Endothelial cell of umbilical vein (primary cell): ENCODE measurements at regions not wholly inside any gene's neighbourhood (a gene's known extent, or its start where the extent isn't known, plus 50 kb on each side); places are given as distances from the start of the nearest gene placed in this dataset.

Experiments used
- POLR2A ChIP-seq: IDR thresholded peaks from 2 replicates; pipeline ENCODE4 v1.6.1; 2012; ENCODE audit warnings: low read depth, mild to moderate bottlenecking, control low read depth, low read length
- TF ChIP-seq, protein P1 (sequence below), 2 donors: IDR thresholded peaks; 1 replicate in 1 of 2; 2 replicates in 1 of 2; pipeline ENCODE4 v1.5.1; 2011; ENCODE audit warnings: low read length in 2 of 2, mild to moderate bottlenecking in 2 of 2, moderate library complexity in 2 of 2, control low read depth in 1 of 2, inconsistent platforms in 1 of 2, low read depth in 1 of 2; ENCODE audit not compliant: insufficient read depth in 1 of 2; ENCODE audit errors: extremely low read depth in 1 of 2

DNA sequence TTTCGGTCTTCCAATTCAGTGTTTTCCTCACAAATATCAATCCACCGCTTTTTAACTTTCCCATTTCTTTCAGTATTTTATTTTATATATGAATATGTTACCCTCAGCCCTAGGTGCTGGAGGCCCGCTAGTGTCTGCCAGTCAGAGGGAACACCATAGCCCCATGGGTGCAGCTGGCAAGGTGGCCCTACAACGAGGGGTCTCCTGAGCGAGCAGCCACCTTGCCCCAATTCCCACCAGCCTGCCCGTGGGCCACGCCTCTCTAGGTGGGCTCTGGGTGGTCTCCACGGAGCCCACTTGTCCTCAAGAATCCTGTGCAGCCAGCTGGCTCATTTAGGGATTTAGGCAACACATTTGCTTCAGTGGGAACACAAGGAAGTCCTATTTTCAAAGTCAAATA lies 72.5 kb upstream of the RGPD5 start:
- TF ChIP-seq, protein P1, sequence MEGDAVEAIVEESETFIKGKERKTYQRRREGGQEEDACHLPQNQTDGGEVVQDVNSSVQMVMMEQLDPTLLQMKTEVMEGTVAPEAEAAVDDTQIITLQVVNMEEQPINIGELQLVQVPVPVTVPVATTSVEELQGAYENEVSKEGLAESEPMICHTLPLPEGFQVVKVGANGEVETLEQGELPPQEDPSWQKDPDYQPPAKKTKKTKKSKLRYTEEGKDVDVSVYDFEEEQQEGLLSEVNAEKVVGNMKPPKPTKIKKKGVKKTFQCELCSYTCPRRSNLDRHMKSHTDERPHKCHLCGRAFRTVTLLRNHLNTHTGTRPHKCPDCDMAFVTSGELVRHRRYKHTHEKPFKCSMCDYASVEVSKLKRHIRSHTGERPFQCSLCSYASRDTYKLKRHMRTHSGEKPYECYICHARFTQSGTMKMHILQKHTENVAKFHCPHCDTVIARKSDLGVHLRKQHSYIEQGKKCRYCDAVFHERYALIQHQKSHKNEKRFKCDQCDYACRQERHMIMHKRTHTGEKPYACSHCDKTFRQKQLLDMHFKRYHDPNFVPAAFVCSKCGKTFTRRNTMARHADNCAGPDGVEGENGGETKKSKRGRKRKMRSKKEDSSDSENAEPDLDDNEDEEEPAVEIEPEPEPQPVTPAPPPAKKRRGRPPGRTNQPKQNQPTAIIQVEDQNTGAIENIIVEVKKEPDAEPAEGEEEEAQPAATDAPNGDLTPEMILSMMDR (IDR thresholded peaks at IDR 0.05; ENCODE audit: extremely low read depth in 1 of 2, insufficient read depth in 1 of 2, low read depth in 1 of 2, low read length in 2 of 2): no peak
- TF ChIP-seq POLR2A: no peak
